WTC11 (cell line): ENCODE measurements at regions not wholly inside any gene's neighbourhood (a gene's known extent, or its start where the extent isn't known, plus 50 kb on each side); places are given as distances from the start of the nearest gene placed in this dataset.

Experiments used
- CREB1 ChIP-seq: sonication (generic); formaldehyde crosslinking; IDR thresholded peaks from 2 replicates; pipeline ENCODE4 v1.8.0; 2023; ENCODE audit warnings: mild to moderate bottlenecking, missing genetic modification reagents
- ESRRA ChIP-seq: sonication (generic); formaldehyde crosslinking; IDR thresholded peaks from 2 replicates; pipeline ENCODE4 v1.8.1; 2022; ENCODE audit warnings: mild to moderate bottlenecking, missing genetic modification reagents, borderline replicate concordance
- NFE2L1 ChIP-seq: sonication (generic); formaldehyde crosslinking; IDR thresholded peaks from 2 replicates; pipeline ENCODE4 v1.8.1; 2023; ENCODE audit warnings: missing genetic modification reagents
- TP53 ChIP-seq: sonication (generic); formaldehyde crosslinking; IDR thresholded peaks from 2 replicates; pipeline ENCODE4 v1.8.1; 2023; ENCODE audit warnings: mild to moderate bottlenecking, missing genetic modification reagents
- ZNF121 ChIP-seq: sonication (generic); formaldehyde crosslinking; IDR thresholded peaks from 2 replicates; pipeline ENCODE4 v1.8.0; 2023; ENCODE audit warnings: missing genetic modification reagents
- ZNF232 ChIP-seq: sonication (generic); formaldehyde crosslinking; IDR thresholded peaks from 2 replicates; pipeline ENCODE4 v1.8.0; 2022; ENCODE audit warnings: mild to moderate bottlenecking, missing genetic modification reagents
- ZNF317 ChIP-seq: sonication (generic); formaldehyde crosslinking; IDR thresholded peaks from 2 replicates; pipeline ENCODE4 v1.8.1; 2023; ENCODE audit warnings: low read depth, mild to moderate bottlenecking, moderate library complexity, missing genetic modification reagents, borderline replicate concordance
- TF ChIP-seq, protein P1 (sequence below): fragments of 200-600 bp; IDR thresholded peaks from 2 replicates; pipeline ENCODE4 v1.8.0; 2022; ENCODE audit warnings: antibody characterized with exemption
- TF ChIP-seq, protein P2 (sequence below): sonication (generic); formaldehyde crosslinking; IDR thresholded peaks from 2 replicates; pipeline ENCODE4 v1.8.1; 2023; ENCODE audit warnings: mild to moderate bottlenecking, missing genetic modification reagents, moderate library complexity
- TF ChIP-seq, protein P3 (sequence below): sonication (generic); formaldehyde crosslinking; IDR thresholded peaks from 2 replicates; pipeline ENCODE4 v1.8.1; 2022; ENCODE audit warnings: low read depth, missing genetic modification reagents, borderline replicate concordance
- TF ChIP-seq, protein P4 (sequence below): fragments of 250-450 bp; sonication (Bioruptor Pico); IDR thresholded peaks from 2 replicates; pipeline ENCODE4 v2.1.2; 2022; ENCODE audit warnings: mild to moderate bottlenecking, moderate library complexity

DNA sequence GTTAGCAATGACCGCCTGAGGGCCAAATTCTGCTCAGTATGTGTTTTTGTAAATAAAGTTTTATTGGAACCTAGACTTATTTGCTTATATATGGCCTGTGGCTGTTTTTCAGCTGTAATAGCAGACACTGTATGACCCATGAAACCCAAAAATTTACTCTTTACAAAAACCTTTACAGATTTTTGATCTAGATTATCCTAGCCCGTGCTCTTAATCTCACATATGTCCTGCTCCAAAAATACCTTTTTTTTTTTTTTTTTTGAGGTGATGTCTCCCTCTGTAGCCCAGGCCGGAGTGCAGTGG, 148.0 kb upstream of the ZNF217 start:
- TF ChIP-seq, protein P1, sequence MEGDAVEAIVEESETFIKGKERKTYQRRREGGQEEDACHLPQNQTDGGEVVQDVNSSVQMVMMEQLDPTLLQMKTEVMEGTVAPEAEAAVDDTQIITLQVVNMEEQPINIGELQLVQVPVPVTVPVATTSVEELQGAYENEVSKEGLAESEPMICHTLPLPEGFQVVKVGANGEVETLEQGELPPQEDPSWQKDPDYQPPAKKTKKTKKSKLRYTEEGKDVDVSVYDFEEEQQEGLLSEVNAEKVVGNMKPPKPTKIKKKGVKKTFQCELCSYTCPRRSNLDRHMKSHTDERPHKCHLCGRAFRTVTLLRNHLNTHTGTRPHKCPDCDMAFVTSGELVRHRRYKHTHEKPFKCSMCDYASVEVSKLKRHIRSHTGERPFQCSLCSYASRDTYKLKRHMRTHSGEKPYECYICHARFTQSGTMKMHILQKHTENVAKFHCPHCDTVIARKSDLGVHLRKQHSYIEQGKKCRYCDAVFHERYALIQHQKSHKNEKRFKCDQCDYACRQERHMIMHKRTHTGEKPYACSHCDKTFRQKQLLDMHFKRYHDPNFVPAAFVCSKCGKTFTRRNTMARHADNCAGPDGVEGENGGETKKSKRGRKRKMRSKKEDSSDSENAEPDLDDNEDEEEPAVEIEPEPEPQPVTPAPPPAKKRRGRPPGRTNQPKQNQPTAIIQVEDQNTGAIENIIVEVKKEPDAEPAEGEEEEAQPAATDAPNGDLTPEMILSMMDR: no peak
- no peak for TF ChIP-seq TP53 (CRISPR knock-in tag)
- no peak for TF ChIP-seq CREB1
- TF ChIP-seq NFE2L1 (CRISPR knock-in tag): no peak
- TF ChIP-seq, protein P2, sequence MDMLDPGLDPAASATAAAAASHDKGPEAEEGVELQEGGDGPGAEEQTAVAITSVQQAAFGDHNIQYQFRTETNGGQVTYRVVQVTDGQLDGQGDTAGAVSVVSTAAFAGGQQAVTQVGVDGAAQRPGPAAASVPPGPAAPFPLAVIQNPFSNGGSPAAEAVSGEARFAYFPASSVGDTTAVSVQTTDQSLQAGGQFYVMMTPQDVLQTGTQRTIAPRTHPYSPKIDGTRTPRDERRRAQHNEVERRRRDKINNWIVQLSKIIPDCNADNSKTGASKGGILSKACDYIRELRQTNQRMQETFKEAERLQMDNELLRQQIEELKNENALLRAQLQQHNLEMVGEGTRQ: no peak
- TF ChIP-seq ZNF121 (CRISPR knock-in tag): no peak
- TF ChIP-seq ESRRA: no peak
- no peak for TF ChIP-seq ZNF232 (CRISPR knock-in tag)
- TF ChIP-seq ZNF317 (CRISPR knock-in tag): no peak
- TF ChIP-seq, protein P3, sequence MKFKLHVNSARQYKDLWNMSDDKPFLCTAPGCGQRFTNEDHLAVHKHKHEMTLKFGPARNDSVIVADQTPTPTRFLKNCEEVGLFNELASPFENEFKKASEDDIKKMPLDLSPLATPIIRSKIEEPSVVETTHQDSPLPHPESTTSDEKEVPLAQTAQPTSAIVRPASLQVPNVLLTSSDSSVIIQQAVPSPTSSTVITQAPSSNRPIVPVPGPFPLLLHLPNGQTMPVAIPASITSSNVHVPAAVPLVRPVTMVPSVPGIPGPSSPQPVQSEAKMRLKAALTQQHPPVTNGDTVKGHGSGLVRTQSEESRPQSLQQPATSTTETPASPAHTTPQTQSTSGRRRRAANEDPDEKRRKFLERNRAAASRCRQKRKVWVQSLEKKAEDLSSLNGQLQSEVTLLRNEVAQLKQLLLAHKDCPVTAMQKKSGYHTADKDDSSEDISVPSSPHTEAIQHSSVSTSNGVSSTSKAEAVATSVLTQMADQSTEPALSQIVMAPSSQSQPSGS (CRISPR knock-in tag): no peak
- TF ChIP-seq, protein P4, sequence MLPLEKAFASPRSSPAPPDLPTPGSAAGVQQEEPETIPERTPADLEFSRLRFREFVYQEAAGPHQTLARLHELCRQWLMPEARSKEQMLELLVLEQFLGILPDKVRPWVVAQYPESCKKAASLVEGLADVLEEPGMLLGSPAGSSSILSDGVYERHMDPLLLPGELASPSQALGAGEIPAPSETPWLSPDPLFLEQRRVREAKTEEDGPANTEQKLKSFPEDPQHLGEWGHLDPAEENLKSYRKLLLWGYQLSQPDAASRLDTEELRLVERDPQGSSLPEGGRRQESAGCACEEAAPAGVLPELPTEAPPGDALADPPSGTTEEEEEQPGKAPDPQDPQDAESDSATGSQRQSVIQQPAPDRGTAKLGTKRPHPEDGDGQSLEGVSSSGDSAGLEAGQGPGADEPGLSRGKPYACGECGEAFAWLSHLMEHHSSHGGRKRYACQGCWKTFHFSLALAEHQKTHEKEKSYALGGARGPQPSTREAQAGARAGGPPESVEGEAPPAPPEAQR: no peak
